Thyroid gland (tissue), 4 donors: ENCODE measurements at regions not wholly inside any gene's neighbourhood (a gene's known extent, or its start where the extent isn't known, plus 50 kb on each side); places are given as distances from the start of the nearest gene placed in this dataset.

Source experiments
- CTCF ChIP-seq, 6 experiments: fragments of 200-600 bp in 3 of 6; fragments of 450-650 bp in 3 of 6; sonication (generic) in 3 of 6; IDR thresholded peaks; one replicate each; pipeline ENCODE4 v1.5.1; 2016 to 2019; ENCODE audit warnings: antibody characterized with exemption in 6 of 6, mild to moderate bottlenecking in 2 of 6, inconsistent platforms in 1 of 6, moderate library complexity in 1 of 6
- POLR2A ChIP-seq, 2 donors: fragments of 450-650 bp; IDR thresholded peaks; one replicate each; pipeline ENCODE4 v1.6.1; 2017; ENCODE audit warnings: antibody characterized with exemption in 2 of 2, mild to moderate bottlenecking in 2 of 2, moderate library complexity in 1 of 2

GRCh38 chr6:147707524-147707923 lies 199.0 kb downstream of the SAMD5 start:
- TF ChIP-seq CTCF (IDR thresholded peaks at IDR 0.05) (no peak), POLR2A (IDR thresholded peaks at IDR 0.05) (no peak)
